DOHH2 (cell line): ENCODE measurements at regions not wholly inside any gene's neighbourhood (a gene's known extent, or its start where the extent isn't known, plus 50 kb on each side); places are given as distances from the start of the nearest gene placed in this dataset.

Experiments
- EZH2phosphoT487 ChIP-seq: fragments of 200-600 bp; sonication (generic); IDR thresholded peaks from 2 replicates; pipeline ENCODE4 v1.6.1; 2017; ENCODE audit warnings: borderline replicate concordance, mild to moderate bottlenecking, antibody characterized with exemption, low read length, moderate library complexity, mixed read lengths
- TF ChIP-seq, protein P1 (sequence below): fragments of 200-600 bp; sonication (generic); IDR thresholded peaks from one replicate; pipeline ENCODE4 v1.5.1; 2014; ENCODE audit warnings: antibody characterized with exemption, mild to moderate bottlenecking, low read depth, low read length; ENCODE audit not compliant: poor library complexity, severe bottlenecking

DNA sequence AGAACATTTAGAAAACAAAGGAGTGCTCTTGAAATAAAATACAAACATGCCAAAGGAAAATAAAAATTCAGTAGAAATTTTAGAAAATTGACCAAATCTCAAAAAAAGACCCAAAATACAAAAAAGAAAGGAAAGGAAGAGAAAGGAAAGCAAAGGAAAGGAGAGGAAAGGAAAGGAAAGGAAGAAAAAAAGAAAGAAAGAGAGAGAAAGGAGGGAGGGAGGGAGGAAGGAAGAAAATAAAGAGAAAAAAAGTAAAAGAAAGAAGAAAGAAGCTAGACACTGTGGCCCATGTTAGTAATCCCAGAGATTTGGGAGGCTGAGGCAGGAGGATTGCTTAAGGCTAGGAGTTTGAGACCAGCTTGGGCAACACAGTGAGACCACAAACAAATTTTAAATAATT lies 500.1 kb upstream of the VRK2 start:
- TF ChIP-seq, protein P1, sequence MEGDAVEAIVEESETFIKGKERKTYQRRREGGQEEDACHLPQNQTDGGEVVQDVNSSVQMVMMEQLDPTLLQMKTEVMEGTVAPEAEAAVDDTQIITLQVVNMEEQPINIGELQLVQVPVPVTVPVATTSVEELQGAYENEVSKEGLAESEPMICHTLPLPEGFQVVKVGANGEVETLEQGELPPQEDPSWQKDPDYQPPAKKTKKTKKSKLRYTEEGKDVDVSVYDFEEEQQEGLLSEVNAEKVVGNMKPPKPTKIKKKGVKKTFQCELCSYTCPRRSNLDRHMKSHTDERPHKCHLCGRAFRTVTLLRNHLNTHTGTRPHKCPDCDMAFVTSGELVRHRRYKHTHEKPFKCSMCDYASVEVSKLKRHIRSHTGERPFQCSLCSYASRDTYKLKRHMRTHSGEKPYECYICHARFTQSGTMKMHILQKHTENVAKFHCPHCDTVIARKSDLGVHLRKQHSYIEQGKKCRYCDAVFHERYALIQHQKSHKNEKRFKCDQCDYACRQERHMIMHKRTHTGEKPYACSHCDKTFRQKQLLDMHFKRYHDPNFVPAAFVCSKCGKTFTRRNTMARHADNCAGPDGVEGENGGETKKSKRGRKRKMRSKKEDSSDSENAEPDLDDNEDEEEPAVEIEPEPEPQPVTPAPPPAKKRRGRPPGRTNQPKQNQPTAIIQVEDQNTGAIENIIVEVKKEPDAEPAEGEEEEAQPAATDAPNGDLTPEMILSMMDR: no peak
- TF ChIP-seq EZH2phosphoT487: no peak
